H9 (cell line): ENCODE measurements at regions not wholly inside any gene's neighbourhood (a gene's known extent, or its start where the extent isn't known, plus 50 kb on each side); places are given as distances from the start of the nearest gene placed in this dataset.

Experiments used
- DNase-seq: peaks from one replicate; pipeline ENCODE4 v3.0.0-alpha.2; 2017
- H2AFZ ChIP-seq: one replicate; pipeline ENCODE4 v1.6.1; 2013; ENCODE audit warnings: mild to moderate bottlenecking, low read length, control low read depth, moderate library complexity
- H2AK5ac ChIP-seq: 2 replicates; pipeline ENCODE4 v1.6.1; 2013; ENCODE audit warnings: low read length, control low read depth, mixed read lengths; ENCODE audit not compliant: insufficient read length
- H2BK120ac ChIP-seq: one replicate; pipeline ENCODE4 v1.6.1; 2013; ENCODE audit warnings: low read depth, mild to moderate bottlenecking, low read length, control low read depth, inconsistent platforms; ENCODE audit not compliant: poor library complexity, severe bottlenecking
- H2BK12ac ChIP-seq: 2 replicates; pipeline ENCODE4 v1.6.1; 2013; ENCODE audit warnings: low read length, control low read depth, mixed read lengths, low read depth; ENCODE audit not compliant: insufficient read length
- H2BK15ac ChIP-seq: 2 replicates; pipeline ENCODE4 v1.6.1; 2013; ENCODE audit warnings: low read depth, low read length, control low read depth
- H2BK20ac ChIP-seq: one replicate; pipeline ENCODE4 v1.6.1; 2013; ENCODE audit warnings: low read depth, mild to moderate bottlenecking, low read length, control low read depth, inconsistent platforms; ENCODE audit not compliant: poor library complexity, severe bottlenecking
- H2BK5ac ChIP-seq: 2 replicates; pipeline ENCODE4 v1.6.1; 2013; ENCODE audit warnings: low read length, control low read depth, mixed read lengths; ENCODE audit not compliant: insufficient read length
- H3K14ac ChIP-seq: 2 replicates; pipeline ENCODE4 v1.6.1; 2013; ENCODE audit warnings: low read length, control low read depth; ENCODE audit not compliant: insufficient read depth
- H3K18ac ChIP-seq: 2 replicates; pipeline ENCODE4 v1.6.1; 2013; ENCODE audit warnings: low read depth, mild to moderate bottlenecking, mixed read lengths, low read length, control low read depth; ENCODE audit not compliant: insufficient read length
- H3K23ac ChIP-seq: 2 replicates; pipeline ENCODE4 v1.6.1; 2013; ENCODE audit warnings: low read length, control low read depth, mixed read lengths, low read depth; ENCODE audit not compliant: insufficient read length
- H3K23me2 ChIP-seq: 2 replicates; pipeline ENCODE4 v1.6.1; 2013; ENCODE audit warnings: low read depth, mild to moderate bottlenecking, mixed read lengths, low read length, control low read depth; ENCODE audit not compliant: insufficient read length, poor library complexity, severe bottlenecking
- H3K27ac ChIP-seq: 2 replicates; pipeline ENCODE4 v1.5.1; 2013; ENCODE audit warnings: low read length, control low read depth, mixed read lengths, low read depth; ENCODE audit not compliant: insufficient read length
- H3K27me3 ChIP-seq: 2 replicates; pipeline ENCODE4 v1.6.1; 2013; ENCODE audit warnings: low read length, control low read depth, inconsistent platforms; ENCODE audit not compliant: insufficient read depth
- H3K4ac ChIP-seq: 2 replicates; pipeline ENCODE4 v1.6.1; 2013; ENCODE audit warnings: low read depth, mild to moderate bottlenecking, control low read depth, inconsistent platforms, low read length, moderate library complexity
- H3K4me1 ChIP-seq: 2 replicates; pipeline ENCODE4 v1.6.1; 2013; ENCODE audit warnings: low read length, control low read depth, inconsistent platforms; ENCODE audit not compliant: insufficient read depth
- H3K4me2 ChIP-seq: 2 replicates; pipeline ENCODE4 v1.6.1; 2013; ENCODE audit warnings: low read length, control low read depth, mixed read lengths; ENCODE audit not compliant: insufficient read length, insufficient read depth
- H3K56ac ChIP-seq: 2 replicates; pipeline ENCODE4 v1.6.1; 2013; ENCODE audit warnings: low read depth, mild to moderate bottlenecking, mixed read lengths, low read length, control low read depth; ENCODE audit not compliant: insufficient read length
- H3K79me1 ChIP-seq: 2 replicates; pipeline ENCODE4 v1.6.1; 2013; ENCODE audit warnings: low read depth, mild to moderate bottlenecking, moderate library complexity, low read length, control low read depth, inconsistent platforms; ENCODE audit not compliant: insufficient read depth, poor library complexity, severe bottlenecking
- H3K79me2 ChIP-seq: 2 replicates; pipeline ENCODE4 v1.6.1; 2013; ENCODE audit warnings: low read length, control low read depth, inconsistent platforms; ENCODE audit not compliant: insufficient read depth
- H3K9ac ChIP-seq: 2 replicates; pipeline ENCODE4 v1.6.1; 2013; ENCODE audit warnings: low read length, control low read depth, mixed read lengths; ENCODE audit not compliant: insufficient read length; ENCODE audit errors: extremely low read depth
- H3K9me3 ChIP-seq: one replicate; pipeline ENCODE4 v1.6.1; 2013; ENCODE audit warnings: low read depth, low read length, inconsistent platforms; ENCODE audit not compliant: control insufficient read depth
- H3T11ph ChIP-seq: one replicate; pipeline ENCODE4 v1.6.1; 2013; ENCODE audit warnings: mild to moderate bottlenecking, low read length, control low read depth, inconsistent platforms
- H4K20me1 ChIP-seq: one replicate; pipeline ENCODE4 v1.6.1; 2013; ENCODE audit not compliant: control insufficient read depth, insufficient read length, insufficient read depth
- H4K5ac ChIP-seq: 2 replicates; pipeline ENCODE4 v1.6.1; 2013; ENCODE audit warnings: low read depth, mild to moderate bottlenecking, mixed read lengths, low read length, control low read depth; ENCODE audit not compliant: insufficient read length
- H4K8ac ChIP-seq: replicated peaks from 2 replicates; pipeline ENCODE4 v1.6.1; 2013; ENCODE audit warnings: low read length, control low read depth, mixed read lengths, low read depth; ENCODE audit not compliant: insufficient read length
- H4K91ac ChIP-seq: 2 replicates; pipeline ENCODE4 v1.6.1; 2013; ENCODE audit warnings: low read depth, mild to moderate bottlenecking, moderate library complexity, mixed read lengths, low read length, control low read depth; ENCODE audit not compliant: insufficient read length
- H3K27ac Mint-ChIP-seq, 3 experiments: 2 replicates in 2 of 3; 3 replicates in 1 of 3; pipeline ENCODE4 v1.8.0; 2020 to 2021; ENCODE audit warnings: mixed read lengths in 3 of 3, mild to moderate bottlenecking in 1 of 3, moderate library complexity in 1 of 3
- H3K27me3 Mint-ChIP-seq: 2 replicates; pipeline ENCODE4 v1.8.0; 2021; ENCODE audit warnings: low read depth, mild to moderate bottlenecking, moderate library complexity, mixed read lengths
- H3K36me3 Mint-ChIP-seq, 3 experiments: 2 replicates in 2 of 3; 3 replicates in 1 of 3; pipeline ENCODE4 v1.8.0; 2020 to 2021; ENCODE audit warnings: low read depth in 3 of 3, mixed read lengths in 3 of 3; ENCODE audit not compliant: insufficient read depth in 1 of 3
- H3K4me1 Mint-ChIP-seq, 2 experiments: 2 replicates each; pipeline ENCODE4 v1.8.0; 2020; ENCODE audit warnings: mixed read lengths in 2 of 2
- H3K4me3 Mint-ChIP-seq, 2 experiments: 2 replicates in 1 of 2; 3 replicates in 1 of 2; pipeline ENCODE4 v1.8.0; 2020 to 2021; ENCODE audit warnings: mild to moderate bottlenecking in 2 of 2, mixed read lengths in 2 of 2, moderate library complexity in 1 of 2
- H3K9me3 Mint-ChIP-seq, 2 experiments: 2 replicates in 1 of 2; 3 replicates in 1 of 2; pipeline ENCODE4 v1.8.0; 2020; ENCODE audit warnings: mild to moderate bottlenecking in 2 of 2, mixed read lengths in 2 of 2, moderate library complexity in 1 of 2
- CTCF ChIP-seq: fragments of 200-600 bp; sonication (generic); conservative IDR thresholded peaks from 3 replicates; pipeline ENCODE4 v1.8.0; 2021; ENCODE audit warnings: antibody characterized with exemption, mild to moderate bottlenecking
- WGBS: extraction: QIAGEN DNeasy Blood & Tissue Kit; methylation state at CpG from one replicate; pipeline ENCODE4 v1.1.7; 2013; ENCODE audit warnings: missing lambda C conversion rate, low lambda C conversion rate, mixed read lengths; ENCODE audit not compliant: insufficient read length; ENCODE audit errors: extremely low coverage; 5-methylcytosine and 5-hydroxymethylcytosine counted together

- H3K4me3 Mint-ChIP-seq: no peak overlapping the region
- peaks cover 21% of the 10 kb centered on the region for H3K9me3 ChIP-seq
These were observed 529.9 kb upstream of the DPP6 start for GRCh38 chr7:153522261-153522660.

More at GRCh38 chr7:153522261-153522660, 529.9 kb upstream of the DPP6 start:
- Mint-ChIP-seq H3K4me1 (no peaks in the 10 kb centered on the region), H3K9me3 (peaks cover 90 to 96% of the 10 kb centered on the region in 2 experiments), H3K27me3 (peaks cover 2% of the 10 kb centered on the region), H3K36me3 (peaks cover 7 to 41% (median 10%) of the 10 kb centered on the region in 3 experiments; a peak in 5 of 7 replicates), H3K27ac (no peak overlapping the region)
- no peak for DNase-seq
- no peaks in the 10 kb centered on the region for H3K79me1 ChIP-seq
- H3K18ac ChIP-seq: no peak overlapping the region
- H4K8ac ChIP-seq: no peak overlapping the region
- no peak overlapping the region for H2BK5ac ChIP-seq
- H3K4me2 ChIP-seq: no peak overlapping the region
- H2BK120ac ChIP-seq: no peak overlapping the region
- H2BK12ac ChIP-seq: no peak overlapping the region
- H3K27me3 ChIP-seq: no peaks in the 10 kb centered on the region
- no peaks in the 10 kb centered on the region for H3K79me2 ChIP-seq
- H4K91ac ChIP-seq: no peak overlapping the region
- no peaks in the 10 kb centered on the region for H3K23me2 ChIP-seq
- no peak for TF ChIP-seq CTCF
- H3K27ac ChIP-seq: no peak overlapping the region
- H2BK15ac ChIP-seq: no peak overlapping the region
- no peak overlapping the region for H3K23ac ChIP-seq
- no peaks in the 10 kb centered on the region for H4K20me1 ChIP-seq
- H2AK5ac ChIP-seq: no peak overlapping the region
- no peak overlapping the region for H2BK20ac ChIP-seq
- no peaks in the 10 kb centered on the region for H3K4me1 ChIP-seq
- no peak overlapping the region for H3K56ac ChIP-seq
- H4K5ac ChIP-seq: no peak overlapping the region
- no peak overlapping the region for H2AFZ ChIP-seq
- no peak overlapping the region for H3T11ph ChIP-seq
- H3K14ac ChIP-seq: no peak overlapping the region
- no CpG with 5 or more reads among the region's 5 CpGs for WGBS
- H3K9ac ChIP-seq: no peak overlapping the region
- no peak overlapping the region for H3K4ac ChIP-seq
